Left kidney (tissue), 1 donor: ENCODE measurements at regions not wholly inside any gene's neighbourhood (a gene's known extent, or its start where the extent isn't known, plus 50 kb on each side); places are given as distances from the start of the nearest gene placed in this dataset.

Experiments used
- DNase-seq: peaks from one replicate; pipeline ENCODE4 v3.0.0-alpha.2; 2013

- DNase-seq = no peak
Measured at GRCh38 chr2:121969166-121969565, 213.7 kb downstream of the TSN start.

DNA sequence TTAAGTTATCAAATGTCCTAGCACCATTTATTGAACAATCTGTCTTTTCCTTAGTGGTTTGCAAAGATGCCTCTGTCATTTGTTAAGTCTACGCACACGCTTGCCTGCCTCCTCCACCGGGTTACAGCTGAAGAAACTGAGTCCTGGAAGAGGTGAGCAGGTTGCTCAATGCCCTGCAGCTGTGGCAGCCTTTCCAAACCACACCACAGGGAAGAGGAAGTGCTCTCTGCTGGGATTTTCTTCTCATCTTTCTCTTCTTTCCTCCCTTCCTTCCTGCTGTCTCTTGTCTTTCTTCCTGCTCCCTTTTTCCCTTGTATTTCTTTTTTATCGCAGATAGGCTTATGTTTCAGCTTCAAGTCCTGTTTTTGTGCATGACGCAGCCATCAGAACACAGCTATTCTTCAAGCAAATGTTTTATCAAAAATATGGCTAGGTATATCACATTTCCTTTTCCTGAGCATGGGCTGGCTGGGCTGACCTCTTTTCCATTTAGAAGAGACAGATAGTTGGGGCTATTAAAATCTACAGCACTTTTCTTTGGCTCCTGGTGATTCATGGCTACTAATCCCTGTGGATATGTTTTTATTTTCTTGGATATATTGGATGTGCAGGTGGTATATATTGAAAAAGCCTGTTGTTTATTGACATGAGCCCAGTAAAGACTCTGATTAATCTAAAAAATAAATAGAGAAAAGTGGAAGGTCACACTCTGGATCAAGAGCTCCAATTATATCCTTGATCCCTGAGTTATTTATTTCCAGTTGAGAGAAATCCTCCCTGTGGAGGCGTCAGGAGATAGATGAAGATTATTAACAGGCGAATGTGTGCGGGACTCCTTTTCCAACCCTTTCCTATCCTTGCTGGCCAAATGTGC, 214.6 kb downstream of the TSN start:
- DNase-seq = no peak

GRCh38 chr2:121972203-121972602, 216.8 kb downstream of the TSN start:
- no peak for DNase-seq

- peak; percentile 91 for DNase-seq
Measured at GRCh38 chr2:121974897-121975661, 219.6 kb downstream of the TSN start.

- DNase-seq = no peak
Measured at GRCh38 chr2:121976926-121977325, 221.5 kb downstream of the TSN start.

GRCh38 chr2:121977326-121977725, 221.9 kb downstream of the TSN start:
- no peak for DNase-seq

GRCh38 chr2:121992700-121993099, 237.2 kb downstream of the TSN start:
- no peak for DNase-seq

GRCh38 chr2:121993682-121994081, 238.2 kb downstream of the TSN start:
- DNase-seq = no peak

- no peak for DNase-seq
Measured at GRCh38 chr2:121994238-121995206, 239.1 kb downstream of the TSN start.

DNA sequence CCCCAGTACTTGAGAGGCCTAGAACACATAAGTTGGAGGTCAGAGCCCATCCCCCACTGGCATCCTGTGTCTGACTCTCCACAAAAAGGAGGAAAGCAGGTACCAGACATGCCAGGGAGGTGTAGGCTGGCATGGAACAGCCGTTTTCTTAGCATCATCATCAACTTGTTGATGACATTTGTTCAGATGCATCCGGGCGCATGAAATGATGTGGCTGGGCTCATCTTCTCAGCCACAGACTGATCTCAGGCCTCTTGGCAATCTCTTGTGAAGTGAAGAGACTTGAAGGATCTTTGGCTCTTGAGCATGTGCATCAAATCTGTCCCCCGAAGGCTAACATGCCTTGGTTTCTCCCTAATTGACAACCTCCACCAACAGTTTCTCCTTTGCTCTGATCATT, 243.3 kb downstream of the TSN start:
- DNase-seq = no peak

DNA sequence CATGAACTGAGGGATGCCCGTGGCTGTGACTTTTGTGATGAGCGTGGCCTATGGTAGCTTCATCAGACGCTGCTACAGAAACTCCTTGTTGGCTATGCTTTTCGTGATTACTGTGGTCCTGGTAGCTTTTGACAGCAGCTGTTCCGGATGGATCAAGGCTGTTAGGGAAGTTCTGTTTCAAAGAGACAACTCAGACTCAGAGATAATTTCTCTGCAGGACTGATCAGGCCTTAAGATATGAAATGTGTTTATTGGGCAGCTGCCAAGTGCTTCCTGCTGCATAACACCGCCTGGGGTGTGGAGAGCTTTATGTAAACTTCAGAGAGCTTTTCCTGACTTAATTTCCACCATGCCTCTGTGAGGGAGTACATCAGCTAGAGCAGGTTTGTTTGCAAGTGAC, 243.8 kb downstream of the TSN start:
- peak; percentile 44 for DNase-seq

DNA sequence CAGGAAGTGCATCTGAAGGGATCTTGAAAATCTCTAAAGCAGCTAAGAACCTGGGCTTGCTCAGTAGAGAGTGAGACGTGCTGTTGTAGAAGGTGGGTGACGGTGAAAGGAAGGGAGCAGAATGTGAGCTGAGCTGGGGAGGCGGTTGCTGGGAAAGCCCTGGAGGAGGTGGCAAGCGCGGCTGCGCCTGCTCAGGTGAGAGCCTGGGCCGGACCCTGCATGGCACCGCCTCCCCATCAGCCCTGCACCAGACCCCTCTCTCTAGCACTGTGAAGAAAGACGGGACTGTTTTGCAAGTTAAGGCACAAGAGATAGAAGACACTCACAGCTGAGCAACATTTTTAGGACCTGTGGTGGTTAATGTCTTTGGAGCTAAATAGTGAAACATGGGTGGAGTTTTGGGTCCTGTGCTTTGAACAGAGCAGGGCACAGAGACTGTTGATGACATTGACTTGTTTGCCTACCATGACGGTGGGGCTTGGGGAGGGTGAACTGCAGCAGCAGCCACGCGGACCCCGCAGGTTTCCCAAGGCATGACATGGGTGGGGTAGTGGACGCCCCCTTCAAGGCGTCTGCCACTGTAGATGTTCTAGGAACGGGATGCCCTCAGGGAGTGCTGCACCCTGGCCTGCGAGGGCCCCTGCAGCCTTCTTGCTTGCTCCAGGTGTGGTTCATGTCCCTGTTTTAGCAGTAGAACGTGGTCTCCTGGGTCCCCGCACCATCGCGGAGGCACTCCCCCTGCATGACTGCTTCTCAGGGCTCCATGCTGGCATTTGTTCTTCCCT, 245.3 kb downstream of the TSN start:
- DNase-seq = no peak

- DNase-seq = no peak
Measured at GRCh38 chr2:122001441-122001874, 246.0 kb downstream of the TSN start.

DNA sequence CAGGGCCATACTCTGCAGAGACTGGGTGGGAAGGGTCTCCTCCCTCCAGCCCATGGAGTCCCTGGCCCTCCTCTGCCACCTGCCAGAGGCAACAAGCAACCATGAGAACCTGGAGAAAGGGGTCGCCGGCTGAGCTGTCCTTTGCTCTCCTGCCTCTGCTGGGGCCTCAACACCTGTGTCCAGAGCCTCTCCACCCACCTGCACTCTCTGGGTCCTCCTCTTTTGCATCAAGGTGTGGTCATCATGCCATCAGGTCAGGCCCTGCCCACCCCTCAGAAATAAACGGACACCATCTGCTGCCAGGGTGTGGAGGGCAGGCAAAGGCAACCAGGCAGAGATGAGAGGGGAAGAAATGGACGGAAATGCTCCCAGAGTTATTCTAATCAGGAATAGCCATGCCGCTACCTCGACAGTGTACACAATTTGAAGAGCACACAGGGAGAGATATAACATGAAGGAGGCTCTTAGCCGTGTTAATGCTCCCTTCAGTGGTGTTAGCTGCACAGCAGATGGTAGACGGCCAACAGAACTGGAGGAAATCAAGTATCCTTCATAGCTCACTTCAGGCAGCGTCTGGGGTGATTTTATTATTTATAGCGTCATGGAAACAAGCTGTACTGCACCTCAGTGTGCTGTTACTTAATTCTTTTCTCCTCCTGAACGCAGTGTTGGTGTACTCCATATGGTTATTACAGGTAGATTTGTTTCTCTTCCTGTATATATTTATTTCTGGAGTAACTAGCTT, 247.9 kb downstream of the TSN start:
- DNase-seq = no peak

- DNase-seq = no peak
Measured at GRCh38 chr2:122007126-122007525, 251.7 kb downstream of the TSN start.

DNA sequence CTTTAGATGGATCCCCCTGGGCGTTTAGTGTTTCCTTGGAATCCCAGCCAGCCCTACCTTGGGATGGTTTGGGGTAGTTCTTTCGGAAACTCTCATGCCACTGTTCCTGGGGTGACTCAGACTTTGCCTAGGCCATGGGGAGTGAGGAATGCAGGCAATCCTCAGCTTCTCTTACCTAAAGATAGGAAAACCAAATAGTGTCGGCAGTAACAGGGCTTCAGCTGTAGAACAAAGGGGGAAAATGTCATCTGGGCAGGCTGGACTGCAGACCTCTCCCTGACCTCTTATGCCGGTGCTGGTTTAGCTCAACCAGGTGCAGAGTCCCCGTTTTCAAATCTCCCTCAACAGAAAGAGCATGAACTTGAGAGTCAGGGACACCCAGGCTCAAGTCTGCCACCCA, 252.1 kb downstream of the TSN start:
- no peak for DNase-seq

DNA sequence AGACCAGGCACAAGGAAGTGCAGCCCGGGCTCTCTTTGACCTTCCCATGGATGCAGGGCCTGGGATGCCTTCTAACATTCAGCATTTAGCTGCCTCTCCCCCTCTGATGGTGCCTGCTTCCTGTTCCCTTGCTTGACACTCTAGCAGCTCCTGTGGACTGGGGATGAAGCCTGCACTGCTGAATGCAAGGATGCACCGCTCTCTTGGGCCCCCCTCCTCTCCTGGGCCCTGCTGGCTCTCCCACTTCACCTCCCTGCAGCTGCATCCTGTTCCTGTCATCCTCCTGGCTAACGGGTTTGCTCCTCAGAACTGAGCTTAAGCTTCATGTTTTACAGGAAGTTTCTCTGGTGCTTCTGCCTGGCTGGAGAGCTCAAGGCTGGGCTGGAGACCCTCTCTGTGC, 254.1 kb downstream of the TSN start:
- DNase-seq = no peak

GRCh38 chr2:122011493-122012270, 256.2 kb downstream of the TSN start:
- DNase-seq = no peak

- no peak for DNase-seq
Measured at GRCh38 chr2:122018736-122019135, 263.3 kb downstream of the TSN start.

DNA sequence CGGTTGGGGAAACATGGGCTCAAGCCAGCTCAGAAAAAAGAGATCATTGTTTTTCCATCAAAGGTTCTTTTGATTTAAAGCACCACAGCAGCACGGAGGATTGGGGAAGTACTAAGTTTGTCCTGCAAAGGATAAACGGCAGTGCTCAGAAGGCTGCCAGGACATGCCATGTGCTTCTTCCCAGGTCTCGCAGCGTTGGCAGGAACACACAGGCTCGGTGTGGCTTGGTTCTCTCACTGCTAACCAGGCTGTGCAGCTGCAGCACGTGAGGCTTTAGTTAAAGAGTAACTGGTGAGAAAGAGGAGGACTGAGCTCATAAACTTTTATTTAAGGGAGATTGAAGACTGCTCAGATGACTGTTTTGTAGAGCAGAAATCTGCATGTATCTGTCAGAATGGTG, 264.3 kb downstream of the TSN start:
- peak; percentile 62 for DNase-seq
